H9 (cell line): ENCODE measurements at regions not wholly inside any gene's neighbourhood (a gene's known extent, or its start where the extent isn't known, plus 50 kb on each side); places are given as distances from the start of the nearest gene placed in this dataset.

Experiments
- DNase-seq: peaks from one replicate; pipeline ENCODE4 v3.0.0-alpha.2; 2017
- H2AFZ ChIP-seq: one replicate; pipeline ENCODE4 v1.6.1; 2013; ENCODE audit warnings: mild to moderate bottlenecking, low read length, control low read depth, moderate library complexity
- H2AK5ac ChIP-seq: 2 replicates; pipeline ENCODE4 v1.6.1; 2013; ENCODE audit warnings: low read length, control low read depth, mixed read lengths; ENCODE audit not compliant: insufficient read length
- H2BK120ac ChIP-seq: one replicate; pipeline ENCODE4 v1.6.1; 2013; ENCODE audit warnings: low read depth, mild to moderate bottlenecking, low read length, control low read depth, inconsistent platforms; ENCODE audit not compliant: poor library complexity, severe bottlenecking
- H2BK12ac ChIP-seq: 2 replicates; pipeline ENCODE4 v1.6.1; 2013; ENCODE audit warnings: low read length, control low read depth, mixed read lengths, low read depth; ENCODE audit not compliant: insufficient read length
- H2BK15ac ChIP-seq: 2 replicates; pipeline ENCODE4 v1.6.1; 2013; ENCODE audit warnings: low read depth, low read length, control low read depth
- H2BK20ac ChIP-seq: one replicate; pipeline ENCODE4 v1.6.1; 2013; ENCODE audit warnings: low read depth, mild to moderate bottlenecking, low read length, control low read depth, inconsistent platforms; ENCODE audit not compliant: poor library complexity, severe bottlenecking
- H2BK5ac ChIP-seq: 2 replicates; pipeline ENCODE4 v1.6.1; 2013; ENCODE audit warnings: low read length, control low read depth, mixed read lengths; ENCODE audit not compliant: insufficient read length
- H3K14ac ChIP-seq: 2 replicates; pipeline ENCODE4 v1.6.1; 2013; ENCODE audit warnings: low read length, control low read depth; ENCODE audit not compliant: insufficient read depth
- H3K18ac ChIP-seq: 2 replicates; pipeline ENCODE4 v1.6.1; 2013; ENCODE audit warnings: low read depth, mild to moderate bottlenecking, mixed read lengths, low read length, control low read depth; ENCODE audit not compliant: insufficient read length
- H3K23ac ChIP-seq: 2 replicates; pipeline ENCODE4 v1.6.1; 2013; ENCODE audit warnings: low read length, control low read depth, mixed read lengths, low read depth; ENCODE audit not compliant: insufficient read length
- H3K23me2 ChIP-seq: 2 replicates; pipeline ENCODE4 v1.6.1; 2013; ENCODE audit warnings: low read depth, mild to moderate bottlenecking, mixed read lengths, low read length, control low read depth; ENCODE audit not compliant: insufficient read length, poor library complexity, severe bottlenecking
- H3K27ac ChIP-seq: 2 replicates; pipeline ENCODE4 v1.5.1; 2013; ENCODE audit warnings: low read length, control low read depth, mixed read lengths, low read depth; ENCODE audit not compliant: insufficient read length
- H3K27me3 ChIP-seq: 2 replicates; pipeline ENCODE4 v1.6.1; 2013; ENCODE audit warnings: low read length, control low read depth, inconsistent platforms; ENCODE audit not compliant: insufficient read depth
- H3K4ac ChIP-seq: 2 replicates; pipeline ENCODE4 v1.6.1; 2013; ENCODE audit warnings: low read depth, mild to moderate bottlenecking, control low read depth, inconsistent platforms, low read length, moderate library complexity
- H3K4me1 ChIP-seq: 2 replicates; pipeline ENCODE4 v1.6.1; 2013; ENCODE audit warnings: low read length, control low read depth, inconsistent platforms; ENCODE audit not compliant: insufficient read depth
- H3K4me2 ChIP-seq: 2 replicates; pipeline ENCODE4 v1.6.1; 2013; ENCODE audit warnings: low read length, control low read depth, mixed read lengths; ENCODE audit not compliant: insufficient read length, insufficient read depth
- H3K56ac ChIP-seq: 2 replicates; pipeline ENCODE4 v1.6.1; 2013; ENCODE audit warnings: low read depth, mild to moderate bottlenecking, mixed read lengths, low read length, control low read depth; ENCODE audit not compliant: insufficient read length
- H3K79me1 ChIP-seq: 2 replicates; pipeline ENCODE4 v1.6.1; 2013; ENCODE audit warnings: low read depth, mild to moderate bottlenecking, moderate library complexity, low read length, control low read depth, inconsistent platforms; ENCODE audit not compliant: insufficient read depth, poor library complexity, severe bottlenecking
- H3K79me2 ChIP-seq: 2 replicates; pipeline ENCODE4 v1.6.1; 2013; ENCODE audit warnings: low read length, control low read depth, inconsistent platforms; ENCODE audit not compliant: insufficient read depth
- H3K9ac ChIP-seq: 2 replicates; pipeline ENCODE4 v1.6.1; 2013; ENCODE audit warnings: low read length, control low read depth, mixed read lengths; ENCODE audit not compliant: insufficient read length; ENCODE audit errors: extremely low read depth
- H3K9me3 ChIP-seq: one replicate; pipeline ENCODE4 v1.6.1; 2013; ENCODE audit warnings: low read depth, low read length, inconsistent platforms; ENCODE audit not compliant: control insufficient read depth
- H3T11ph ChIP-seq: one replicate; pipeline ENCODE4 v1.6.1; 2013; ENCODE audit warnings: mild to moderate bottlenecking, low read length, control low read depth, inconsistent platforms
- H4K20me1 ChIP-seq: one replicate; pipeline ENCODE4 v1.6.1; 2013; ENCODE audit not compliant: control insufficient read depth, insufficient read length, insufficient read depth
- H4K5ac ChIP-seq: 2 replicates; pipeline ENCODE4 v1.6.1; 2013; ENCODE audit warnings: low read depth, mild to moderate bottlenecking, mixed read lengths, low read length, control low read depth; ENCODE audit not compliant: insufficient read length
- H4K8ac ChIP-seq: replicated peaks from 2 replicates; pipeline ENCODE4 v1.6.1; 2013; ENCODE audit warnings: low read length, control low read depth, mixed read lengths, low read depth; ENCODE audit not compliant: insufficient read length
- H4K91ac ChIP-seq: 2 replicates; pipeline ENCODE4 v1.6.1; 2013; ENCODE audit warnings: low read depth, mild to moderate bottlenecking, moderate library complexity, mixed read lengths, low read length, control low read depth; ENCODE audit not compliant: insufficient read length
- H3K27ac Mint-ChIP-seq, 3 experiments: 2 replicates in 2 of 3; 3 replicates in 1 of 3; pipeline ENCODE4 v1.8.0; 2020 to 2021; ENCODE audit warnings: mixed read lengths in 3 of 3, mild to moderate bottlenecking in 1 of 3, moderate library complexity in 1 of 3
- H3K27me3 Mint-ChIP-seq: 2 replicates; pipeline ENCODE4 v1.8.0; 2021; ENCODE audit warnings: low read depth, mild to moderate bottlenecking, moderate library complexity, mixed read lengths
- H3K36me3 Mint-ChIP-seq, 3 experiments: 2 replicates in 2 of 3; 3 replicates in 1 of 3; pipeline ENCODE4 v1.8.0; 2020 to 2021; ENCODE audit warnings: low read depth in 3 of 3, mixed read lengths in 3 of 3; ENCODE audit not compliant: insufficient read depth in 1 of 3
- H3K4me1 Mint-ChIP-seq, 2 experiments: 2 replicates each; pipeline ENCODE4 v1.8.0; 2020; ENCODE audit warnings: mixed read lengths in 2 of 2
- H3K4me3 Mint-ChIP-seq, 2 experiments: 2 replicates in 1 of 2; 3 replicates in 1 of 2; pipeline ENCODE4 v1.8.0; 2020 to 2021; ENCODE audit warnings: mild to moderate bottlenecking in 2 of 2, mixed read lengths in 2 of 2, moderate library complexity in 1 of 2
- H3K9me3 Mint-ChIP-seq, 2 experiments: 2 replicates in 1 of 2; 3 replicates in 1 of 2; pipeline ENCODE4 v1.8.0; 2020; ENCODE audit warnings: mild to moderate bottlenecking in 2 of 2, mixed read lengths in 2 of 2, moderate library complexity in 1 of 2
- WGBS: extraction: QIAGEN DNeasy Blood & Tissue Kit; methylation state at CpG from one replicate; pipeline ENCODE4 v1.1.7; 2013; ENCODE audit warnings: missing lambda C conversion rate, low lambda C conversion rate, mixed read lengths; ENCODE audit not compliant: insufficient read length; ENCODE audit errors: extremely low coverage; 5-methylcytosine and 5-hydroxymethylcytosine counted together
- TF ChIP-seq, protein P1 (sequence below): fragments of 200-600 bp; sonication (generic); conservative IDR thresholded peaks from 3 replicates; pipeline ENCODE4 v1.8.0; 2021; ENCODE audit warnings: antibody characterized with exemption, mild to moderate bottlenecking

- H4K5ac ChIP-seq: no peak overlapping the region
- no peak overlapping the region for H3K23ac ChIP-seq
- H3K27me3 Mint-ChIP-seq: peaks cover 52% of the 10 kb centered on the region
- H3K4me3 Mint-ChIP-seq: peak overlapping the region in 1 of 2 experiments; percentile 42; a peak in 1 of 5 replicates
- TF ChIP-seq, protein P1, sequence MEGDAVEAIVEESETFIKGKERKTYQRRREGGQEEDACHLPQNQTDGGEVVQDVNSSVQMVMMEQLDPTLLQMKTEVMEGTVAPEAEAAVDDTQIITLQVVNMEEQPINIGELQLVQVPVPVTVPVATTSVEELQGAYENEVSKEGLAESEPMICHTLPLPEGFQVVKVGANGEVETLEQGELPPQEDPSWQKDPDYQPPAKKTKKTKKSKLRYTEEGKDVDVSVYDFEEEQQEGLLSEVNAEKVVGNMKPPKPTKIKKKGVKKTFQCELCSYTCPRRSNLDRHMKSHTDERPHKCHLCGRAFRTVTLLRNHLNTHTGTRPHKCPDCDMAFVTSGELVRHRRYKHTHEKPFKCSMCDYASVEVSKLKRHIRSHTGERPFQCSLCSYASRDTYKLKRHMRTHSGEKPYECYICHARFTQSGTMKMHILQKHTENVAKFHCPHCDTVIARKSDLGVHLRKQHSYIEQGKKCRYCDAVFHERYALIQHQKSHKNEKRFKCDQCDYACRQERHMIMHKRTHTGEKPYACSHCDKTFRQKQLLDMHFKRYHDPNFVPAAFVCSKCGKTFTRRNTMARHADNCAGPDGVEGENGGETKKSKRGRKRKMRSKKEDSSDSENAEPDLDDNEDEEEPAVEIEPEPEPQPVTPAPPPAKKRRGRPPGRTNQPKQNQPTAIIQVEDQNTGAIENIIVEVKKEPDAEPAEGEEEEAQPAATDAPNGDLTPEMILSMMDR: no peak
- H3K14ac ChIP-seq: no peak overlapping the region
- H2BK12ac ChIP-seq: no peak overlapping the region
- H3K27ac Mint-ChIP-seq: no peak overlapping the region
- H3K4ac ChIP-seq: no peak overlapping the region
- H2BK20ac ChIP-seq: no peak overlapping the region
- no peak overlapping the region for H3K56ac ChIP-seq
- no peak overlapping the region for H2AFZ ChIP-seq
- H4K8ac ChIP-seq: no peak overlapping the region
- no peak overlapping the region for H2AK5ac ChIP-seq
- no peak overlapping the region for H3K9ac ChIP-seq
- no CpG with 5 or more reads among the region's 3 CpGs for WGBS
- H3K9me3 ChIP-seq: no peaks in the 10 kb centered on the region
- H3K79me2 ChIP-seq: no peaks in the 10 kb centered on the region
- H4K20me1 ChIP-seq: no peaks in the 10 kb centered on the region
- H3K4me2 ChIP-seq: no peak overlapping the region
- H2BK120ac ChIP-seq: no peak overlapping the region
- DNase-seq: no peak
- no peaks in the 10 kb centered on the region for H3K36me3 Mint-ChIP-seq
- H3K27me3 ChIP-seq: peaks cover 12% of the 10 kb centered on the region; the same call in 1 of the 2 replicates
- H3K4me1 Mint-ChIP-seq: peaks cover 24 to 33% of the 10 kb centered on the region in 2 experiments
- no peak overlapping the region for H2BK15ac ChIP-seq
- H3K18ac ChIP-seq: no peak overlapping the region
- no peaks in the 10 kb centered on the region for H3K79me1 ChIP-seq
- peaks cover 11% of the 10 kb centered on the region for H3K23me2 ChIP-seq
- no peak overlapping the region for H4K91ac ChIP-seq
- no peak overlapping the region for H3K27ac ChIP-seq
- no peak overlapping the region for H2BK5ac ChIP-seq
- H3K4me1 ChIP-seq: 0 out of 2 replicates have a peak, but pooled peaks cover 2% of the 10 kb centered on the region
- no peaks in the 10 kb centered on the region for H3K9me3 Mint-ChIP-seq
- H3T11ph ChIP-seq: no peak overlapping the region
Measured at GRCh38 chr3:28577941-28578500, 229.4 kb upstream of the AZI2 start.
